ENCODE measurements at regions not wholly inside any gene's neighbourhood (a gene's known extent, or its start where the extent isn't known, plus 50 kb on each side); places are given as distances from the start of the nearest gene placed in this dataset.

- no peak for TF ChIP-seq ZNF445 (CRISPR knock-in tag; IDR thresholded peaks at IDR 0.05; ENCODE audit: low read depth)
- no peak for TF ChIP-seq ZFP36 (IDR thresholded peaks at IDR 0.05; ENCODE audit: low read depth, low read length, partially characterized antibody)
- no peak for TF ChIP-seq TCF15 (CRISPR knock-in tag; IDR thresholded peaks at IDR 0.05)
These were observed 351.4 kb downstream of the KLHL13 start (continued) for GRCh38 chrX:117765211-117765610.

GRCh38 chrX:117752745-117753144 lies 363.9 kb downstream of the KLHL13 start:
- no peak for FAIRE-seq
- H3K9ac ChIP-seq (ENCODE audit: insufficient read depth in 1 of 2, low read depth in 2 of 2, low read length in 2 of 2): no peak overlapping the region
- intact Hi-C loops (cut with micrococcal nuclease) (no loop called here), in situ Hi-C loops (cut with MboI) (no loop called here)
- CTCF ChIA-PET (ENCODE audit: low intra/inter-chr PET ratio): no interaction called here
- H3K4me3 ChIP-seq: no peak overlapping the region
- H4K20me1 ChIP-seq (replicated peaks; ENCODE audit: control insufficient read depth, insufficient read depth, low read length): no peaks in the 10 kb centered on the region
- H3K27ac ChIP-seq (ENCODE audit: extremely low read depth, low read depth, low read length): no peak overlapping the region
- POLR2A ChIA-PET: no interaction called here
- TF ChIP-seq, protein P1, sequence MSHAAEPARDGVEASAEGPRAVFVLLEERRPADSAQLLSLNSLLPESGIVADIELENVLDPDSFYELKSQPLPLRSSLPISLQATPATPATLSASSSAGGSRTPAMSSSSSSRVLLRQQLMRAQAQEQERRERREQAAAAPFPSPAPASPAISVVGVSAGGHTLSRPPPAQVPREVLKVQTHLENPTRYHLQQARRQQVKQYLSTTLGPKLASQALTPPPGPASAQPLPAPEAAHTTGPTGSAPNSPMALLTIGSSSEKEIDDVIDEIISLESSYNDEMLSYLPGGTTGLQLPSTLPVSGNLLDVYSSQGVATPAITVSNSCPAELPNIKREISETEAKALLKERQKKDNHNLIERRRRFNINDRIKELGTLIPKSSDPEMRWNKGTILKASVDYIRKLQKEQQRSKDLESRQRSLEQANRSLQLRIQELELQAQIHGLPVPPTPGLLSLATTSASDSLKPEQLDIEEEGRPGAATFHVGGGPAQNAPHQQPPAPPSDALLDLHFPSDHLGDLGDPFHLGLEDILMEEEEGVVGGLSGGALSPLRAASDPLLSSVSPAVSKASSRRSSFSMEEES (CRISPR knock-in tag; IDR thresholded peaks at IDR 0.05): no peak
- TF ChIP-seq MIER1 (IDR thresholded peaks at IDR 0.05; ENCODE audit: low read depth) (no peak), ZNF384 (IDR thresholded peaks at IDR 0.05; ENCODE audit: low read depth, low read length) (no peak), ZNF583 (CRISPR knock-in tag; IDR thresholded peaks at IDR 0.05) (no peak), ZBED1 (IDR thresholded peaks at IDR 0.05) (no peak), SOX6 (IDR thresholded peaks at IDR 0.05) (no peak), ZNF780A (CRISPR knock-in tag; IDR thresholded peaks at IDR 0.05) (no peak), MTF1 (CRISPR knock-in tag; IDR thresholded peaks at IDR 0.05; ENCODE audit: borderline replicate concordance) (no peak), ARID1B (IDR thresholded peaks at IDR 0.05) (no peak), DDX20 (tag; IDR thresholded peaks at IDR 0.05; ENCODE audit: low read depth) (no peak), ZNF316 (IDR thresholded peaks at IDR 0.05) (no peak), MCM5 (IDR thresholded peaks at IDR 0.05; ENCODE audit: low read depth) (no peak), RBFOX2 (IDR thresholded peaks at IDR 0.05; ENCODE audit: low read depth, low read length) (no peak), NFIX (CRISPR knock-in tag; IDR thresholded peaks at IDR 0.05; ENCODE audit: low read depth) (no peak), ZNF696 (CRISPR knock-in tag; conservative IDR thresholded peaks at IDR 0.05) (no peak)
- TF ChIP-seq, protein P2, sequence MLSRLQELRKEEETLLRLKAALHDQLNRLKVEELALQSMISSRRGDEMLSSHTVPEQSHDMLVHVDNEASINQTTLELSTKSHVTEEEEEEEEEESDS (CRISPR knock-in tag; IDR thresholded peaks at IDR 0.05): no peak
- TF ChIP-seq, protein P3, sequence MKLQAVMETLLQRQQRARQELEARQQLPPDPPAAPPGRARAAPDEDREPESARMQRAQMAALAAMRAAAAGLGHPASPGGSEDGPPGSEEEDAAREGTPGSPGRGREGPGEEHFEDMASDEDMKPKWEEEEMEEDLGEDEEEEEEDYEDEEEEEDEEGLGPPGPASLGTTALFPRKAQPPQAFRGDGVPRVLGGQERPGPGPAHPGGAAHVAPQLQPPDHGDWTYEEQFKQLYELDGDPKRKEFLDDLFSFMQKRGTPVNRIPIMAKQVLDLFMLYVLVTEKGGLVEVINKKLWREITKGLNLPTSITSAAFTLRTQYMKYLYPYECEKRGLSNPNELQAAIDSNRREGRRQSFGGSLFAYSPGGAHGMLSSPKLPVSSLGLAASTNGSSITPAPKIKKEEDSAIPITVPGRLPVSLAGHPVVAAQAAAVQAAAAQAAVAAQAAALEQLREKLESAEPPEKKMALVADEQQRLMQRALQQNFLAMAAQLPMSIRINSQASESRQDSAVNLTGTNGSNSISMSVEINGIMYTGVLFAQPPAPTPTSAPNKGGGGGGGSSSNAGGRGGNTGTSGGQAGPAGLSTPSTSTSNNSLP (IDR thresholded peaks at IDR 0.05; ENCODE audit: borderline replicate concordance, low read depth, low read length): no peak
- H3K4me1 ChIP-seq (replicated peaks in 1 of 2; ENCODE audit: control insufficient read depth in 2 of 2, insufficient read depth in 2 of 2, low read length in 2 of 2): no peaks in the 10 kb centered on the region
- no peaks in the 10 kb centered on the region for H3K9me3 ChIP-seq (replicated peaks; ENCODE audit: control insufficient read depth, insufficient read depth, low read depth, low read length)
- H3K4me2 ChIP-seq (ENCODE audit: insufficient read depth, low read length): no peak overlapping the region
- no peak for DNase-seq (ENCODE audit: extremely low read depth in 1 of 4, low spot score in 3 of 4)
- no peaks in the 10 kb centered on the region for H3K79me2 ChIP-seq (ENCODE audit: control insufficient read depth, insufficient read depth, low read length)
- H3K9me1 ChIP-seq (ENCODE audit: control insufficient read depth, insufficient read depth, low read length): no peaks in the 10 kb centered on the region
- no peak overlapping the region for H2AFZ ChIP-seq (ENCODE audit: low read depth, low read length)
- H3K36me3 ChIP-seq (ENCODE audit: control insufficient read depth, insufficient read depth, low read length): no peaks in the 10 kb centered on the region
- no peak for ATAC-seq
- no peaks in the 10 kb centered on the region for H3K27me3 ChIP-seq (ENCODE audit: control insufficient read depth in 2 of 2, insufficient read depth in 2 of 2, low read length in 2 of 2)
- BruUV-seq (replicated peaks): no TSS peak
